Loucy (cell line): ENCODE measurements at regions not wholly inside any gene's neighbourhood (a gene's known extent, or its start where the extent isn't known, plus 50 kb on each side); places are given as distances from the start of the nearest gene placed in this dataset.

Experiments
- H2AFZ ChIP-seq: fragments of 200-600 bp; sonication (generic); 2 replicates; pipeline ENCODE4 v1.6.0; 2016; ENCODE audit warnings: antibody characterized with exemption, mild to moderate bottlenecking, low read length, moderate library complexity
- H3F3A ChIP-seq: fragments of 200-600 bp; 2 replicates; pipeline ENCODE4 v1.6.0; 2016; ENCODE audit warnings: antibody characterized with exemption, low read depth, mild to moderate bottlenecking
- H3K27me3 ChIP-seq: fragments of 200-600 bp; sonication (generic); 2 replicates; pipeline ENCODE4 v1.6.1; 2014; ENCODE audit warnings: low read length, mild to moderate bottlenecking; ENCODE audit not compliant: insufficient read depth, poor library complexity, severe bottlenecking
- H3K36me3 ChIP-seq: fragments of 200-600 bp; sonication (generic); 2 replicates; pipeline ENCODE4 v1.6.1; 2016; ENCODE audit warnings: low read length; ENCODE audit not compliant: insufficient read depth
- H3K4me1 ChIP-seq: fragments of 200-600 bp; sonication (generic); 2 replicates; pipeline ENCODE4 v1.5.1; 2014; ENCODE audit warnings: low read length, mild to moderate bottlenecking; ENCODE audit not compliant: insufficient read depth, poor library complexity, severe bottlenecking
- H3K4me2 ChIP-seq: fragments of 200-600 bp; sonication (generic); 2 replicates; pipeline ENCODE4 v1.6.0; 2014; ENCODE audit warnings: antibody characterized with exemption, low read length, low read depth, mild to moderate bottlenecking; ENCODE audit not compliant: poor library complexity, severe bottlenecking
- H3K4me3 ChIP-seq: fragments of 200-600 bp; sonication (generic); 2 replicates; pipeline ENCODE4 v1.5.1; 2014; ENCODE audit warnings: low read length, mild to moderate bottlenecking, mixed read lengths; ENCODE audit not compliant: poor library complexity, severe bottlenecking
- H3K79me2 ChIP-seq: fragments of 200-600 bp; sonication (generic); 2 replicates; pipeline ENCODE4 v1.6.1; 2014; ENCODE audit warnings: low read length; ENCODE audit not compliant: insufficient read depth
- H3K9ac ChIP-seq: fragments of 200-600 bp; sonication (generic); 2 replicates; pipeline ENCODE4 v1.6.0; 2014; ENCODE audit warnings: mild to moderate bottlenecking, low read depth, low read length, moderate library complexity; ENCODE audit not compliant: poor library complexity, severe bottlenecking
- H3K9me2 ChIP-seq: fragments of 200-600 bp; sonication (generic); replicated peaks from 2 replicates; pipeline ENCODE4 v1.6.1; 2016; ENCODE audit warnings: low read depth, low read length, mixed read lengths
- H3K9me3 ChIP-seq: fragments of 200-600 bp; sonication (generic); 2 replicates; pipeline ENCODE4 v1.6.1; 2014; ENCODE audit warnings: mild to moderate bottlenecking, antibody characterized with exemption, low read length, low read depth; ENCODE audit not compliant: insufficient read depth
- H4K20me1 ChIP-seq: fragments of 200-600 bp; sonication (generic); 2 replicates; pipeline ENCODE4 v1.6.0; 2014; ENCODE audit warnings: antibody characterized with exemption, low read length, mild to moderate bottlenecking; ENCODE audit not compliant: insufficient read depth, poor library complexity, severe bottlenecking
- CTCF ChIP-seq: fragments of 200-600 bp; sonication (generic); conservative IDR thresholded peaks from 2 replicates; pipeline ENCODE4 v1.5.1; 2014; ENCODE audit warnings: mild to moderate bottlenecking, antibody characterized with exemption, low read length
- EZH2phosphoT487 ChIP-seq: fragments of 200-600 bp; IDR thresholded peaks from 2 replicates; pipeline ENCODE4 v1.6.1; 2018; ENCODE audit warnings: antibody characterized with exemption, mild to moderate bottlenecking, moderate library complexity, borderline replicate concordance

DNA sequence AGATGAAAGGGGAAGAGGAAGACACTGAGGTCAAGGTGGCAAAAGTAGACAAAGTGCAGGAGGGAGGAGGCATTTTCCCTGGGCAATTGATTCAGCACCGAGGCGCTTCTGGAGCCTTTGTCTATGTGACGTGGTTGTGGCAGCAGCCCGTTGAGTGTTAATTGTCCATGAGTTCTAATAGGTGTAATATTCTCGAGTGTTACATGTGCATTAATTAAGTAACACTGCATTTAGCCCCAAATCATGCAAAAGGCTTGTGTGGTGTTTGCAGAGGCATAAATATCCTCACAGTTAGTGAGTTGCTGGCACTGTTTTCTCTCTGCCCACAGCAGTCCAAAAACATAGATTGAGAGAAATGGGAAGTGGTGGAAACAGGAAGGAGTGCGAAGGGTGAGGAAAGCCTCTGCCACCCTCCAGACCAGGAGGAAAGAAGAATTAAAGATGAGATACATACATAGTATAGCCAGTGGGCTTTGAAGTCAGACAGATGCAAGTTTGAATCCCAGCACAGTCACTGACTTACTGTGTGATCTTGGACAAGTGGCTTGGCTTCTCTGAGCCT is 361.2 kb downstream of the MN1 start:
- Histone ChIP-seq H3K4me1 (no peaks in the 10 kb centered on the region), H3K4me3 (no peak overlapping the region), H3F3A (no peaks in the 10 kb centered on the region), H3K9ac (no peak overlapping the region), H3K79me2 (no peaks in the 10 kb centered on the region), H2AFZ (no peak overlapping the region), H3K9me2 (no peaks in the 10 kb centered on the region), H3K36me3 (no peaks in the 10 kb centered on the region), H4K20me1 (no peaks in the 10 kb centered on the region), H3K27me3 (no peaks in the 10 kb centered on the region), H3K4me2 (no peak overlapping the region), H3K9me3 (no peaks in the 10 kb centered on the region)
- TF ChIP-seq CTCF (no peak), EZH2phosphoT487 (no peak)

- no peak overlapping the region for H2AFZ ChIP-seq
- H3K36me3 ChIP-seq, result no peaks in the 10 kb centered on the region
- TF ChIP-seq EZH2phosphoT487 (no peak), CTCF (no peak)
- no peaks in the 10 kb centered on the region for H3K9me2 ChIP-seq
- no peaks in the 10 kb centered on the region for H4K20me1 ChIP-seq
- no peak overlapping the region for H3K4me3 ChIP-seq
- no peaks in the 10 kb centered on the region for H3K9me3 ChIP-seq
- H3K4me2 ChIP-seq, result no peak overlapping the region
- no peak overlapping the region for H3K9ac ChIP-seq
- H3F3A ChIP-seq, result no peaks in the 10 kb centered on the region
- H3K4me1 ChIP-seq, result no peaks in the 10 kb centered on the region
- H3K79me2 ChIP-seq, result no peaks in the 10 kb centered on the region
- H3K27me3 ChIP-seq, result no peaks in the 10 kb centered on the region
Observed at GRCh38 chr22:27441706-27442475, 359.7 kb downstream of the MN1 start.

- Histone ChIP-seq H4K20me1 (no peaks in the 10 kb centered on the region), H3K79me2 (no peaks in the 10 kb centered on the region)
Observed at GRCh38 chr22:27443306-27443705, 358.2 kb downstream of the MN1 start.

More at GRCh38 chr22:27443306-27443705, 358.2 kb downstream of the MN1 start:
- H3K36me3 ChIP-seq, result no peaks in the 10 kb centered on the region
- H3F3A ChIP-seq, result no peaks in the 10 kb centered on the region
- H3K4me1 ChIP-seq, result no peaks in the 10 kb centered on the region
- H2AFZ ChIP-seq, result no peak overlapping the region
- H3K9me3 ChIP-seq, result no peaks in the 10 kb centered on the region
- H3K4me3 ChIP-seq, result no peak overlapping the region
- no peaks in the 10 kb centered on the region for H3K27me3 ChIP-seq
- TF ChIP-seq EZH2phosphoT487, result no peak
- TF ChIP-seq CTCF, result no peak
- H3K4me2 ChIP-seq, result no peak overlapping the region
- no peak overlapping the region for H3K9ac ChIP-seq
- H3K9me2 ChIP-seq, result no peaks in the 10 kb centered on the region
